HCT116 (cell line): ENCODE measurements at regions not wholly inside any gene's neighbourhood (a gene's known extent, or its start where the extent isn't known, plus 50 kb on each side); places are given as distances from the start of the nearest gene placed in this dataset.

Experiments used
- ATAC-seq: fragments of 200-7000 bp; cut with Tn5 transposase; 2 replicates; pipeline ENCODE4 v1.9.1; 2020; ENCODE audit warnings: mild to moderate bottlenecking, moderate library complexity
- BruUV-seq: library from RNA; stranded (reverse); fragments of 400-500 nt; replicated peaks from 2 replicates; lab custom pipeline; 2021; lab: Mats Ljungman, UMichigan
- CTCF ChIA-PET: fragments of 300-600 bp; sonication (Branson Sonifier 250); formaldehyde crosslinking; loops from one replicate; lab custom pipeline; 2021; ENCODE audit warnings: antibody characterized with exemption; lab: Charles Lee
- POLR2A ChIA-PET: fragments of 300-600, 350-600 bp; sonication (Branson Sonifier 250); formaldehyde crosslinking; loops from one replicate; lab custom pipeline; 2021; ENCODE audit warnings: antibody characterized with exemption; lab: Charles Lee
- RAD21 ChIA-PET, 2 experiments: fragments of 300-600 bp; sonication (Branson Sonifier 250); formaldehyde crosslinking; loops; one replicate each; lab custom pipeline; 2023; ENCODE audit warnings: low total read pairs in 2 of 2; ENCODE audit not compliant: uncharacterized antibody in 2 of 2, unreplicated experiment in 2 of 2, low non-redundant PET in 1 of 2; lab: Charles Lee
- DNase-seq: peaks from one replicate; pipeline ENCODE4 v3.0.0-alpha.2; 2010; ENCODE audit warnings: low read depth, low spot score
- H2AFZ ChIP-seq: fragments of 200-600 bp; shearing (Covaris generic), sonication (generic); 2 replicates; pipeline ENCODE4 v1.6.1; 2017; ENCODE audit warnings: low read depth, mixed run types, mixed read lengths, antibody characterized with exemption, low read length; ENCODE audit not compliant: poor library complexity, severe bottlenecking
- H3K27ac ChIP-seq: 2 replicates; pipeline ENCODE4 v1.5.1; 2012; ENCODE audit warnings: low read depth, low read length
- H3K27me3 ChIP-seq: fragments of 200-600 bp; sonication (generic); 2 replicates; pipeline ENCODE4 v1.6.1; 2016; ENCODE audit warnings: mixed run types, low read length, mixed read lengths; ENCODE audit not compliant: insufficient read depth
- H3K36me3 ChIP-seq, 2 experiments: fragments of 200-500 bp in 1 of 2; fragments of 200-600 bp in 1 of 2; sonication (Bioruptor generic) in 1 of 2; sonication (generic) in 1 of 2; 2 replicates each; pipeline versions ENCODE4 v1.5.1 to v1.6.1; 2014 to 2016; ENCODE audit warnings: low read length in 2 of 2, inconsistent platforms in 1 of 2, mixed read lengths in 1 of 2, mixed run types in 1 of 2; ENCODE audit not compliant: insufficient read depth in 2 of 2, control insufficient read depth in 1 of 2
- H3K4me1 ChIP-seq, 2 experiments: fragments of 200-600 bp in 1 of 2; sonication (generic) in 1 of 2; 2 replicates each; pipeline versions ENCODE4 v1.5.1 to v1.6.1; 2012 to 2017; ENCODE audit warnings: low read length in 2 of 2, inconsistent platforms in 1 of 2, mild to moderate bottlenecking in 1 of 2, mixed read lengths in 1 of 2, mixed run types in 1 of 2, moderate library complexity in 1 of 2; ENCODE audit not compliant: insufficient read depth in 2 of 2, control insufficient read depth in 1 of 2
- H3K4me2 ChIP-seq: fragments of 200-600 bp; sonication (generic); 2 replicates; pipeline ENCODE4 v1.6.1; 2017; ENCODE audit warnings: mixed run types, low read length, mixed read lengths
- H3K4me3 ChIP-seq, 2 experiments: fragments of 200-600 bp in 1 of 2; sonication (generic) in 1 of 2; replicated peaks in 1 of 2; 2 replicates each; pipeline ENCODE4 v1.5.1; 2011 to 2016; ENCODE audit warnings: low read length in 2 of 2, control low read depth in 1 of 2, low read depth in 1 of 2, mild to moderate bottlenecking in 1 of 2, mixed read lengths in 1 of 2, mixed run types in 1 of 2
- H3K79me2 ChIP-seq: fragments of 200-600 bp; sonication (generic); 2 replicates; pipeline ENCODE4 v1.6.1; 2017; ENCODE audit warnings: mild to moderate bottlenecking, mixed run types, low read length, moderate library complexity, mixed read lengths; ENCODE audit not compliant: insufficient read depth
- H3K9ac ChIP-seq: fragments of 200-600 bp; sonication (generic); 2 replicates; pipeline ENCODE4 v1.6.1; 2016; ENCODE audit warnings: low read length, mixed read lengths
- H3K9me2 ChIP-seq: fragments of 200-600 bp; sonication (generic), shearing (Covaris generic); 2 replicates; pipeline ENCODE4 v1.6.1; 2017; ENCODE audit warnings: mixed run types, mild to moderate bottlenecking, moderate library complexity; ENCODE audit not compliant: insufficient read depth
- H3K9me3 ChIP-seq, 2 experiments: fragments of 200-500 bp in 1 of 2; fragments of 200-600 bp in 1 of 2; sonication (Bioruptor generic) in 1 of 2; sonication (generic) in 1 of 2; 2 replicates each; pipeline ENCODE4 v1.6.1; 2014 to 2017; ENCODE audit warnings: low read length in 2 of 2, mixed read lengths in 2 of 2, inconsistent platforms in 1 of 2, low read depth in 1 of 2, mild to moderate bottlenecking in 1 of 2, mixed run types in 1 of 2, moderate library complexity in 1 of 2; ENCODE audit not compliant: control insufficient read depth in 1 of 2, insufficient read depth in 1 of 2
- H4K20me1 ChIP-seq: fragments of 200-600 bp; sonication (generic), shearing (Covaris generic); 2 replicates; pipeline ENCODE4 v1.6.1; 2017; ENCODE audit warnings: mixed run types, mild to moderate bottlenecking, moderate library complexity; ENCODE audit not compliant: insufficient read depth
- CEBPB ChIP-seq: IDR thresholded peaks from 2 replicates; pipeline ENCODE4 v1.6.1; 2012; ENCODE audit warnings: low read depth
- CTCF ChIP-seq, 3 experiments: fragments of 200-600 bp in 1 of 3; sonication (generic) in 1 of 3; IDR thresholded peaks in 2 of 3; conservative IDR thresholded peaks in 1 of 3; 2 replicates each; pipeline ENCODE4 v1.5.1; 2012 to 2017; ENCODE audit warnings: low read depth in 2 of 3, low read length in 2 of 3, antibody characterized with exemption in 1 of 3, borderline replicate concordance in 1 of 3, control low read depth in 1 of 3, mild to moderate bottlenecking in 1 of 3, mixed read lengths in 1 of 3, mixed run types in 1 of 3, moderate library complexity in 1 of 3; ENCODE audit not compliant: insufficient read depth in 1 of 3
- EGR1 ChIP-seq: IDR thresholded peaks from 2 replicates; pipeline ENCODE4 v1.6.1; 2012; ENCODE audit warnings: low read depth
- EZH2 ChIP-seq: fragments of 200-600 bp; sonication (generic); IDR thresholded peaks from 2 replicates; pipeline ENCODE4 v1.6.1; 2017; ENCODE audit warnings: antibody characterized with exemption, mixed run types
- MAX ChIP-seq: IDR thresholded peaks from 2 replicates; pipeline ENCODE4 v1.6.1; 2012
- POLR2A ChIP-seq: IDR thresholded peaks from 2 replicates; pipeline ENCODE4 v1.7.0; 2011; ENCODE audit warnings: borderline replicate concordance; ENCODE audit not compliant: insufficient read depth, insufficient read length; ENCODE audit errors: extremely low read depth
- RAD21 ChIP-seq: IDR thresholded peaks from 2 replicates; pipeline ENCODE4 v1.6.1; 2012; ENCODE audit warnings: low read depth, mild to moderate bottlenecking
- SIN3A ChIP-seq: IDR thresholded peaks from 2 replicates; pipeline ENCODE4 v1.6.1; 2012; ENCODE audit warnings: low read depth
- SP1 ChIP-seq: IDR thresholded peaks from 2 replicates; pipeline ENCODE4 v1.6.1; 2012; ENCODE audit warnings: low read depth
- TCF7L2 ChIP-seq: IDR thresholded peaks from 2 replicates; pipeline ENCODE4 v1.7.0; 2011; ENCODE audit warnings: borderline replicate concordance, inconsistent platforms; ENCODE audit not compliant: insufficient read depth, insufficient read length; ENCODE audit errors: extremely low read depth
- YY1 ChIP-seq: IDR thresholded peaks from 2 replicates; pipeline ENCODE4 v1.6.1; 2011; ENCODE audit warnings: low read length, low read depth, moderate library complexity, mild to moderate bottlenecking; ENCODE audit not compliant: insufficient replicate concordance; ENCODE audit errors: extremely low read depth
- ZFX ChIP-seq: fragments of 450-650 bp; IDR thresholded peaks from 2 replicates; pipeline ENCODE4 v1.6.1; 2017
- ZNF274 ChIP-seq: fragments of 200-500 bp; sonication (Bioruptor generic); IDR thresholded peaks from 2 replicates; pipeline ENCODE4 v1.6.1; 2014; ENCODE audit warnings: mild to moderate bottlenecking, low read depth, low read length, inconsistent platforms
- intact Hi-C: fragments of 100-400 bp; cut with micrococcal nuclease; formaldehyde crosslinking; loops from 2 replicates; pipeline ENCODE4 v1.10.0; 2022

GRCh38 chr20:40536808-40537207 lies 152.2 kb downstream of the MAFB start:
- Histone ChIP-seq H3K4me3 (no peak overlapping the region), H3K27ac (no peak overlapping the region), H3K4me1 (peaks cover 0 to 3% of the 10 kb centered on the region in 2 experiments; a peak in 1 of 4 replicates), H3K36me3 (no peaks in the 10 kb centered on the region), H3K27me3 (peaks cover 43% of the 10 kb centered on the region), H3K4me2 (no peak overlapping the region), H2AFZ (no peak overlapping the region), H3K9me2 (no peaks in the 10 kb centered on the region), H4K20me1 (no peaks in the 10 kb centered on the region), H3K9ac (no peak overlapping the region), H3K9me3 (peaks cover 0 to 3% of the 10 kb centered on the region in 2 experiments; a peak in 2 of 4 replicates), H3K79me2 (no peaks in the 10 kb centered on the region)
- BruUV-seq, result no TSS peak
- ATAC-seq, result no peak
- DNase-seq, result no peak
- intact Hi-C loops, result no loop called here
- ChIA-PET POLR2A (no interaction called here), RAD21 (no interaction called here), CTCF (no interaction called here)
- TF ChIP-seq CTCF (IDR thresholded peaks at IDR 0.05 in 2 of 3, conservative IDR thresholded peaks at IDR 0.05 in 1 of 3; ENCODE audit: borderline replicate concordance in 1 of 3, insufficient read depth in 1 of 3, low read depth in 2 of 3, low read length in 2 of 3) (no peak), YY1 (no peak), ZNF274 (no peak), ZFX (no peak), TCF7L2 (no peak), EGR1 (no peak), EZH2 (no peak), MAX (no peak), SP1 (no peak), POLR2A (no peak), CEBPB (no peak), RAD21 (no peak), SIN3A (no peak)
